ENCODE measurements at regions not wholly inside any gene's neighbourhood (a gene's known extent, or its start where the extent isn't known, plus 50 kb on each side); places are given as distances from the start of the nearest gene placed in this dataset.

GRCh38 chr14:30179381-30180130 is 251.9 kb upstream of the PRKD1 start:
- H3K9ac ChIP-seq (ENCODE audit: low read depth, low read length, poor library complexity, severe bottlenecking): no peak overlapping the region
- no peaks in the 10 kb centered on the region for H4K20me1 ChIP-seq (ENCODE audit: insufficient read depth, low read length, poor library complexity, severe bottlenecking)
- TF ChIP-seq EZH2phosphoT487 (IDR thresholded peaks at IDR 0.05; ENCODE audit: borderline replicate concordance): no peak
- no peaks in the 10 kb centered on the region for H3F3A ChIP-seq (ENCODE audit: low read depth)
- H3K4me1 ChIP-seq (ENCODE audit: insufficient read depth, low read length, poor library complexity, severe bottlenecking): no peaks in the 10 kb centered on the region
- H3K79me2 ChIP-seq (ENCODE audit: insufficient read depth, low read length): no peaks in the 10 kb centered on the region
- H3K27me3 ChIP-seq (ENCODE audit: insufficient read depth, low read length, poor library complexity, severe bottlenecking): no peaks in the 10 kb centered on the region
- no peak overlapping the region for H2AFZ ChIP-seq (ENCODE audit: low read length)
- H3K36me3 ChIP-seq (ENCODE audit: insufficient read depth, low read length): no peaks in the 10 kb centered on the region
- no peak overlapping the region for H3K4me2 ChIP-seq (ENCODE audit: low read depth, low read length, poor library complexity, severe bottlenecking)
- no peaks in the 10 kb centered on the region for H3K9me3 ChIP-seq (ENCODE audit: insufficient read depth, low read depth, low read length)
- H3K4me3 ChIP-seq (ENCODE audit: low read length, poor library complexity, severe bottlenecking): no peak overlapping the region
- H3K9me2 ChIP-seq (replicated peaks; ENCODE audit: low read depth, low read length): no peaks in the 10 kb centered on the region

GRCh38 chr14:30180219-30180618 is 252.6 kb upstream of the PRKD1 start:
- no peak overlapping the region for H3K4me3 ChIP-seq (ENCODE audit: low read length, poor library complexity, severe bottlenecking)
- no peaks in the 10 kb centered on the region for H3K36me3 ChIP-seq (ENCODE audit: insufficient read depth, low read length)
- H3K4me2 ChIP-seq (ENCODE audit: low read depth, low read length, poor library complexity, severe bottlenecking): no peak overlapping the region
- no peak overlapping the region for H2AFZ ChIP-seq (ENCODE audit: low read length)
- no peaks in the 10 kb centered on the region for H3K4me1 ChIP-seq (ENCODE audit: insufficient read depth, low read length, poor library complexity, severe bottlenecking)
- H3K79me2 ChIP-seq (ENCODE audit: insufficient read depth, low read length): no peaks in the 10 kb centered on the region
- H3K9me2 ChIP-seq (replicated peaks; ENCODE audit: low read depth, low read length): no peaks in the 10 kb centered on the region
- H3K9me3 ChIP-seq (ENCODE audit: insufficient read depth, low read depth, low read length): no peaks in the 10 kb centered on the region
- no peaks in the 10 kb centered on the region for H3K27me3 ChIP-seq (ENCODE audit: insufficient read depth, low read length, poor library complexity, severe bottlenecking)
- H3F3A ChIP-seq (ENCODE audit: low read depth): no peaks in the 10 kb centered on the region
- no peaks in the 10 kb centered on the region for H4K20me1 ChIP-seq (ENCODE audit: insufficient read depth, low read length, poor library complexity, severe bottlenecking)
- TF ChIP-seq EZH2phosphoT487 (IDR thresholded peaks at IDR 0.05; ENCODE audit: borderline replicate concordance) (no peak), CTCF (conservative IDR thresholded peaks at IDR 0.05; ENCODE audit: low read length) (no peak)
- H3K9ac ChIP-seq (ENCODE audit: low read depth, low read length, poor library complexity, severe bottlenecking): no peak overlapping the region

GRCh38 chr14:30185832-30186231 is 258.2 kb upstream of the PRKD1 start:
- no peak overlapping the region for H3K4me3 ChIP-seq (ENCODE audit: low read length, poor library complexity, severe bottlenecking)

More at GRCh38 chr14:30185832-30186231, 258.2 kb upstream of the PRKD1 start:
- Histone ChIP-seq H3K9me3 (ENCODE audit: insufficient read depth, low read depth, low read length) (no peaks in the 10 kb centered on the region), H4K20me1 (ENCODE audit: insufficient read depth, low read length, poor library complexity, severe bottlenecking) (no peaks in the 10 kb centered on the region), H3K9ac (ENCODE audit: low read depth, low read length, poor library complexity, severe bottlenecking) (no peak overlapping the region), H3K36me3 (ENCODE audit: insufficient read depth, low read length) (no peaks in the 10 kb centered on the region), H3K9me2 (replicated peaks; ENCODE audit: low read depth, low read length) (no peaks in the 10 kb centered on the region), H3K27me3 (ENCODE audit: insufficient read depth, low read length, poor library complexity, severe bottlenecking) (no peaks in the 10 kb centered on the region), H3K4me2 (ENCODE audit: low read depth, low read length, poor library complexity, severe bottlenecking) (no peak overlapping the region), H3K4me1 (ENCODE audit: insufficient read depth, low read length, poor library complexity, severe bottlenecking) (no peaks in the 10 kb centered on the region), H2AFZ (ENCODE audit: low read length) (no peak overlapping the region), H3F3A (ENCODE audit: low read depth) (no peaks in the 10 kb centered on the region), H3K79me2 (ENCODE audit: insufficient read depth, low read length) (no peaks in the 10 kb centered on the region)
- TF ChIP-seq EZH2phosphoT487 (IDR thresholded peaks at IDR 0.05; ENCODE audit: borderline replicate concordance) (no peak), CTCF (conservative IDR thresholded peaks at IDR 0.05; ENCODE audit: low read length) (no peak; the same call in 1 of the 2 replicates)

All from Loucy (cell line).